ENCODE measurements at regions not wholly inside any gene's neighbourhood (a gene's known extent, or its start where the extent isn't known, plus 50 kb on each side); places are given as distances from the start of the nearest gene placed in this dataset.
"Not testable (repeated sequence)": the region's sequence is repeated elsewhere in the genome, so short reads cannot be mapped to it uniquely, and the experiment has no call there.

DNA sequence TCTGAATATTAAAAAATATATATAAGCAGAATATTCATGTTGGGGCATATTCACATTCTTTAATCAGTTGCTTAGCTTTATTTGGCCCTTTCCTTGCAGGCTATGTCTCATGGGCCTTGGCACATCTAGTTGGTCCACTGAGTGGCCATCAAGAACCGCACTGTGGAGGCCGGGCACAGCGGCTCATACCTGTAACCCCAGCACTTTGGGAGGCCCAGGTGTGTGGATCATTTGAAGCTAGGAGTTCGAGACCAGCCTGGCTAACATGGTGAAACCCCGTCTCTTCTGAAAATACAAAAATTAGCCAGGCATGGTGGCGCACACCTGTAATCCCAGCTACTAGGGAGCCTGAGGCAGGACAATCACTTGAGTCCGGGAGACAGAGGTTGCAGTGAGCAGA lies 127.6 kb upstream of the TANK start:
- no peak for FAIRE-seq

DNA sequence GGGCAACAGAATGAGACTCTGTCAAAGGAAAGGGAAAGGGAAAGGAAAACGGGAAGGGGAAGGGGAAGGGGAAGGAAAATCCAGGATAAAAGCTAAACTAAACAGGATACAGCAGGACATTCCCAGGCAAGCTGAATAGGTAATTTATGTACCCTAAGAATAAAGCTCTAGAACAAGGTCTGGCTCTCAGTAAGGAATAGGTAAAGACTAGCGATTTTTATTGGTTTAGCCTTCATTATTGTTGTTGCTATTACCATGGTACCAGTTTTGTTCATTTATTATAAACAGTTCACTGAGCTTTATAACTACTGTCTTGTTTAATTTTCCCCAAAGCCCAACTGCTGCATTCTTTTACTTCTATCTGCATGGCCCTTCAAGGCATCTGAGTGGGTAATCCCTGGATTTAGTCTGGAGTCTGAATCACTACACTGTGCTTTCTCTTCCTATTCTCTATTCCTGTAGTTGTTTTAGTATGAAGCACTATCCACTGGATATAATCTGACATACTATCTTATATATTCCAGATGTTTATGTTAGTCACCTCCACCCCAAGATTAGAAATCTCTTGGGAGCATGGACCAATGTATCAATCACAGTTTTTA lies 127.1 kb upstream of the TANK start:
- FAIRE-seq = no peak

DNA sequence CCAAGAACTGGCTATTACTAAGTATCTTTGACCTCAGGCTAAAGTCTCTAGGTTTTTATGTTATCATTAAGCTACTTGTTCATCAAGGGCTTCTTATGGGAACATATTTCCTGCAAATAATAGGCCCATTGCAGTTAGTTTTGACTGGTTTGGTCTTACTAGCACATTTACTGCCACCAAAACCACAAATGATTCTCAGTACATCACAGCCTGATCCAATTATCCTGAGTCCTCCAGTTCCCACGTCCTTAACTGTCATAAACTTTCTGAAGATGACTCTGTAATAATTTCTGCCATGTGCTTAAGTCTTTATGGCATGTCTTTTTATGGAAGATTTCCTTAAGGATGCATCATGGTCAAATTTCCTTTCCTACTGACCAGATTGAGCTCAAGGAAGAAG lies 123.3 kb upstream of the TANK start:
- no peak for FAIRE-seq

DNA sequence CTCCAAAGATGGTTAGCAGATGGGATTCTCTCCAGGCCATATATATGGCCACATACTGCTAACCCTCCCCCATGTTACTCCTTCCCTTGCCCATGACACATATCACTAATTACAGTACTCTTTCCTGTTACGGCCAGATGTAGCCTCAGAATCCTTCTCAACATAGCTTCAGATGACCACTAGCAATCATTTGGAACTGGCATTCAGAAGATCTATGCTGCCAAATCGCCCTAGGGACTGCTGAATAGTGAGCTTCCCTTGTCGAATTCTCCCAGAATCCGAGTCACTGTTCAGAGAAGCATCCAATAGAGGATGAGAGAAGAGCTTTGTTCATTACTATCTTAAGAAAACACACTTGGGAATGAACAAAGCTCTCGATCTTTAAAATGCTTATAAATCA lies 121.2 kb upstream of the TANK start:
- FAIRE-seq = no peak

DNA sequence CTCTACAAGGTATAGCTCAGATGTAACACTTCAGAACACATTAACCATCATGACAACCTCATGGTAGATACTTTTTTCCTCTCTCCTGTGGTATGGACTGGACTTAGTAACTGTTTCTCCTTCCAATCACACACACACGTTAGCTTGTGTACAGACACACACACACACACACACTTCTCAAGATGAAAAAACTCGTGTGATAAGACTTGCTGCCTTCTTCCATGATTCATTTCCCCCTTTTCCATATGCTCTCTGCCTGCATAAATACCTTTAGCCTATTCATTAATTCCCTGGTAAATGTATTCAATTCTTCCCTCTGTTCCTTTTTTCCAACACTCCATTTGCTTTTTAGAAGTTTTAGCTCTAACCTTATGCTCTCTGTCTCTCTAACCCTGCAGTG lies 118.9 kb upstream of the TANK start:
- no peak for FAIRE-seq

DNA sequence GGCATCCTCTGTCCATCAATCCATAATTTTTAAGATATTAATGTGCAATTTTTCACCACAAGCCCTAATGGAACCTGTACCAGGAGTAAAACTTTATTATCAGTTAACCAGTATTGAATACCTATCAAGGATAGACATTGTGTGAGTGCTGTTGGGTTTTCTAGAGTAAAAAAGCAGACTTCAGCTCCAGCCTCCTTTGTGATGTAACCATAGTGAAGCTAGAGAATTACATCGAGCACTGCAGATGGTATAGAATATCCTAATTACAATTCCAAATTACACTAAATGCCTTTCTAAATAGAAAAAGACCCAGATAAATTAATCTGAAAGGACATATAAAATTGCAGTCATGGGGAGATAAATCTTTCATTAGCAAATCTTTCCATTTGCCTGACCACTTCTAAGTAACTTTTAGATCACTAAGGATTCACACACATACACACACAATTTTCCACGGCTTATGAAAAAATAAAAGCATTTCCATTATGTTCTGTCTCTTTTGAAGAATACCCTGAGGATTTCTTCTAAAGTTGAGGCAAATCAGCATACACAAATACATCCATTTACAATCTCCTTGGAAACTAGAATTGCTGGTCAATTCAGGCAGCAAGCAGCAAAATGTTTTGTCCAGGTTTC lies 117.1 kb upstream of the TANK start:
- FAIRE-seq = no peak

DNA sequence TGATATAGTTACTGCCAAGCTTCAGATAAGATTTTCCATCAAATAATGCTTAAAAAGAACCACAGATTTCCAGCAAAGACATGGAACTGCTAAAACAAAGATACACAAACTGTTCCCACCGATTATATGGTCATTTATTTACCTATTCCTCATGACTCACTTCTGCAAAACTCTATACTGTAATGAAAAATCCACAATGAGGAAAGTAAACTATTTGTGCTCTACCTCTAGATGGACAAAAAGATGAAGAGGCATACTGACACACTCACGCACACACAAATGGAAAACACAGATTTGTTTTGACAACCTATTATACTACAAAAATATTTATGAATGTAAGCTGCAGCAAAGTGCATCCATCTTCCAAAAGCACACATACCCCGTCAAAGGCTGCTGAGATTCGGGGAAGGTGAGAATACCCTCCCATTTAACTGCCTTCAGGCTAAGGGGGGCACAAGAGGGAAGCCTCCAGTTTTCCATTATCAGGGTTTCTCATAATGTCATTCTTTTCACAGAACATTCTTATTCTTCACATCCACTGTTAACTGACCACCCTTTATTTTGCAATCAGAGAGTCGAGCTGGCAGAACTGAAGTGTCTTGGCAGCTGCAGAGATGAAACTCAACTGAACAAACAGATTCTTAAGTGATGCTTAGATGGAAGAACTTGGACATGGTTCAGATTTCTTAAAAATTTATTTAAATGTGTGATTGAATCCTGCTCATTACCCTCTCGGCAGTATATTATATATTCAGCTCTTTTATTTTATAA lies 115.9 kb upstream of the TANK start:
- FAIRE-seq = no peak

DNA sequence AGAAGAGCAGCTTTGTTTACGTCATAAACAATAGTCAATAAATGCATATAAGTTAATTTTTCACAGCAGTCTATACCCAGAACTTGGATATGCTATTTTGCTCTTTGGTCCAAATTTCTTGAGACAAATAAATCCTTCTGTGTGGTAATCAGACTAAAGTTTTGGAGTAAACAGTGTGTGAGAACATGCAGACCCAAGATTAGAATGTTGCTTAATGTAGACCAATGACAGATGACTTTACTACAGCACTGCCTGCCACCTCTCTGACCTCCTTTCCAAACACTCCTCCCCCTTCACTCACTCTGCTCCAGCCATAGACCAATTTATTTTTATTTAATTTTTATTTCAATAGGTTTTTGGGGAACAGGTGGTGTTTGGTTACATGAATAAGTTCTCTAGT lies 115.3 kb upstream of the TANK start:
- FAIRE-seq = no peak

DNA sequence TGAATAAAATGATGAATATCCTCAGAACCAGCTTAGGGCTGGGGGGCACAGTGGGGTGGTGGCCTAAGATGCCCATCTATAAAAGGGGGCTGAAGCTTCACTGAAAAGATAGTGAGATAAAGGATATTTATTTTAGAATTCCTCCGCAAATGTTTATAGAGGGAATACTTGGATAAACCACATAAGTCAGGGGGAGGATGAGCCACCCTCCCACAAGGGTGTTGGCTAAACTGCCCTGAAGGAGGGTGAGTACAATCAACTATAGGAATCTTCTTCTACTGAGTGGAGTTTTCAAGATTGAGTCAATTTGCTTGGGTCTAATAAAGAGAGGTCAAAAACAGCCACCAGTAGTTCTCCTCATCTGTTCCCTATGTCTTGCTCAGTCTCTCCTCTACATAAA lies 114.5 kb upstream of the TANK start:
- no peak for FAIRE-seq

DNA sequence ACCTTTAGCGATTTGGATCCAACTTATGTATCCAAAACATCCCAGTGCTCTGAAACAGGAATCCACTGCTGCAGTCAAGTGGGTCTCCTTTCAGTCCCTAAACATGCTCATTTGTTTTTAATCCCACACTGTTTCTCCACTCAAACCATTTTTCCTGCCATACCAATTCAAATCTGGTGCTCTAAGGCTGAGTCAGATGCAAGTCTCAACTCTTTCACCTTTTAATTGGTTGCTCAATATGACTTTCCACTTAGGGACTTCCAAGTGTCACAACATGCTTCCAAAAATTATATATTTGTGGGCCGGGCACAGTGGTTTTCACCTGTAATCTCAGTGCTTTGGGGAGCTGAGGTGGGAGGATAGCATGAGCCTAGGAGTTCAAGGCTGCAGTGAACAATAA lies 113.4 kb upstream of the TANK start:
- no peak for FAIRE-seq

DNA sequence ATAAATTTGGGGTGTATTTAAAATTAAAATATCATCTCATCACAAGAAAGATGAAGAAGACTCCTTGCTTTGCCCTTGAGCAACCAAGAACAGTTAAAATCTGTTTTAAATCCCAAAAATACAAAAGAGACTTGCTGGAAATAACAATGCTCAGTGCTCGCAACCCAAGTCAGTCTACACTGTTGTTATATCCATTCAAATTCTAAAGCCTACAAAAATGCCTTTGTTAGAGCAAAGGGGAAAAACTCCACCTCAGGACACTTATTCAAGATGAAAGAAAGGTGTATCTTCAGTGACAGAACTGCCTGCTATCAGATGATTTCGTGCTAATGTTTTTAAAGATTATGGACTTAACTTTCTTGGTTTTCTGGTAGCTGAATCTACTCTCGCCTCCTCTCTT lies 111.9 kb upstream of the TANK start:
- no peak for FAIRE-seq

DNA sequence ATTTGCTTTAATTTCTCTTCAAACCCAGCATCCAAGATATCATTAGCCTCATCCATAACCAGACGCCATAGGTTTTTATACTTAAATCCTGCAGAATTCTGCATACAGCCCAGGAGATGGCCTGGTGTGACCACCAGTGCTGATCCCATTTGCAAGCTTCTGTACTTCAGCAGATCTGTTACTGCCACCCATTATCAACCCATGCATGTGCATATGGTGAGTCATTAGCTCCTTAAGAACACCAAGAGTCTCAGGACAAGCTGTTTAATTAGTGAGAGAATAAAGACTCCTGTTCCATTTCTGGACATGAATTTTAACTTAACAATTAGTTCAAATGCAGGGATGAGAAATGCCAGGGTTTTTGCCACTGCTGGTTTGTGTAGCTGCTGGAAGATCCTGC lies 110.7 kb upstream of the TANK start:
- no peak for FAIRE-seq

DNA sequence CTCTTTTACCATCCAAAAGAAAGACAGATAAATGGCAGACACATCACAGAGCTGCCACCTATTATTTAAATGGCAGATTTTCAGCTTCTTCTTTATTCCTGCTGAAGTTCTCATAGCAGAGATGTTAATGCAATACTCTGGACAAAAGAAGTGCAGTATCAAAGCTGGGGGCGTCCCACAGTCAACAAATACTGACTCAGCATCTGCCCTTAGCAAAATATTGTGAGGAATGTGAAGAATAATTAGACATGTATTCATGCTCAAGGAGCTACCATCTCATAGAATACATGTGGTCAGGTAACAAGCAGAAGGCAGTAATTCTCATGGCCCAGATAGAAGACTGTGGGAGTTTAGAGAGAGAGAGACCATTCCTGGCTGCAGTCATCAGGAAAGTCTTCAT lies 108.0 kb upstream of the TANK start:
- FAIRE-seq = no peak

DNA sequence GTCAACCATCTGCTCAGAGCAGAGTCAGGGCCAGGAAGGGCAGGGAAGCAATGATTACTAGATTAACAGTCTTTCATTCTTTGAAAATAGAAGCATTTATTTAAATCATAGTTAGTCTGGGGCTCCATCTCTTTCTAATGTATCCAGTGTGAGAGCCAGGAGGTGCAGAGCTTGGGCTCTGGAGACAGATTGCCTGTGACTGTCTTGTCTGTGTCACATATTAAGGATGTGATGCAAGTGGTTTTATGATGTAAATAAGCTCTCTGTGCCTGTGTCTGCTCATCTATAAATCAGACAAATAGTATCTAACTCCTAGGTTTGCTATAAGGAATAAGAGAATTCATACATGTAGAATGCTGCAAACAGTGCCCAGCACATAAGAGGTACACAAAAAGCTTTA lies 104.9 kb upstream of the TANK start:
- FAIRE-seq = no peak

DNA sequence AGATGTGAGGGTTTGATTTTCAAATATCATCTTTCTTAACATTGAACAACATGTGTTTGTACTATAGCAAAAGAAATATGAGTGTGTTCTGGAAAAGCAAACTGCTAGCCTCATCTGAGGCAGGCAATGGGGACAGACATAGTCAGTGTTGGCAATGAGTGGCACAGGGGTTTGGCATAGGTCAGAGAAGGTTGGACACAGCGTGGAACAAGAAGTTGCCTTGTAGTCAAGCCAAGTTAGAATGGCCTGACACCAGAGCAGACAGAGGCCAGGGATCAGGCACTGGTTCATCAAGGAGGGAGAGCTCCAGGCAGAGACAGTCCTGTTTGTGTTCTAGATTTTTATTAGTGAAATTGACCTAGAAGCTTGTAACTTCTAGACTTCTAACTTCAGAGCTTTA lies 100.8 kb upstream of the TANK start:
- no peak for FAIRE-seq

DNA sequence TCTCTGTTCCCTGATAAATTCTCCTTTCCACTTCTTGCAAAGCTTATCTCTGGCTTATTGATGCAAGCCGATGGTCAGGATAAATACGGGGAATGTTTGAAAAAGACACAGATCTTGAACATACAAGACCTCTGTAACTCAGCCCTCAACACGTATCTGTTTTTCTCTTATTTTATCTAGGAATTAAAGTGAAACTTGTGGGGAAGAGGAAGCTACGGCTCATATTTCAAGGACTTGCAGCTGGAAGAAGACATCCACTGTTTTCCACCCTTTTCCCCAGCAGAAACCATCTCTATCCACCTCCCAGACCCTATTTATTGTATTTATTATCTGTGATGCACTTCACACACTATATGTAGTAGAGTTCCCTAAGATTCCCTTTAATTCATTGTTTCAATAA lies 98.4 kb upstream of the TANK start:
- no peak for FAIRE-seq

DNA sequence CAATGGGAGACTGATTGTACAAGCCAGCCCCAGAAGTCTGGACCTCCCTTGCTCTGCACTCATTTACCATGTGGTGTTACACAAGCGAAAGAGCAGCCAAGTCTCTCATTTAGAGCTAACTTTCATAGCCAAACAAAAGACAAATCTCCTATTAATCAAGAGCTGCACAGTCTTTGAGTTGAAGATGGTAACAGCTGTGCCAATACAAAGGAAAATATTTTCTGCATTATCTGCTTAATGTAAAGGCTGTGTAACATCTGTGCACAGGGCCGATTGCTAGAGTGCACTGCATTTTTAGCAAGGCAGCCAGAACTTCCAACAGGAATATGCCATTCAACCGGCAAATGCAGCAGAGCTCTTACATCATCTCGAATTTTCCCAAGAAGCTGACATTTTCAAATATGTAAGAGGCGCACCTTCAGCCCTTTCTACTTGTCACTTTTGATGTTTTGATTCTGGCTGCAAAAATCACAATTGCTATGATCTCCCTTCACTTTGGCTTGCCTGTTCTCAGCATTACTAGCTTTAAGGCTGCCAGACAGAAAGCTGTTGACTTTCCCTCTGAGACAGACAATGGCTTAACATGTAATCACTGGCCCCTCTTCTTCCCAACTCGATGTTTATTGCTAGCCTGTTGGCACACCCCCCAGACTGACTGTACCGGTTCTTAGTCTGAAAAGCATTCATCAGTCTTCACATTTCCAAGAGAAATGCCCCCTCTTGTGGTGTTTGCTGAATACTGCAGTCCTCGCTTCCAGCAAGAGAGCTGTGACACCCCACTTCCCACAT lies 96.9 kb upstream of the TANK start:
- peak; percentile 26 for FAIRE-seq

DNA sequence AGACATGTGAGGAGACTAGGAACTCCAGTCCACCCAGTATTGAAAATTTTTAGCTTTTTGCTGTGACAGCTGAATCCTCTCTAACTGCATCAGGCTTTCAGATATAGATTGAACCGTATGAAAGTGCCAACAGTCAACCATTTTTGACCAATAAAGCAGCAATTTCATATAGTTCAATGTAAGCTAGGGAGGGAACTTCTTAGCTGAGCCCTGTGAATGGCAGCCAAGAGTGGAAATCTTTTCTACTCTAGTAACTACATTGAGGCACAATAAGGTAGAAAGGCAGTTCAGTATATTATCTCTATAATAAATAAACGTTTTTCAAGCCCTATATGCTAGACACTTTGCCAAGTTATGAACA lies 96.3 kb upstream of the TANK start:
- FAIRE-seq = no peak

DNA sequence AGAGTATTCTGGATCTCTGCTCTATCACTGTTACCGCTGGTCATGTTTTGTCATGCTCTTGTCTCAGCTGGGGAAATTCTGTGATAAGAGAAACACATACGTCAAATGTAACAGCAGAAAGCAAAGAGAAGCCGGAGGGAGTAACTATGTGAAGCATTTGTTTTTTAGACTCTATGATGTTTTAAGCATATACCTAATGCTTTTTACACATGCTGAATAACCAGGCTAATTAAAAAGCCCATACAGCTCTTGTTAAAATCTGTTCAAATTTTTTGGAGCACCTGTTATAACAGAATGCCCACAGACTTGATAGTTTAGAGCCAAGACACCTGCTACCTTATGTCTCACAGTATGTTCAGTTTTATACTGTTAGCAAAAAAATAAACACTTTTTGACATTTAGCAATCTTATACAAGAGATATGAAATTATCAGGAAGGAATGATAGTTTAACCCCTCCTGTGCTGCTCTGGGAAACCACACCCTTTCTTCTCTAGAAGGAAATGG lies 92.3 kb upstream of the TANK start:
- no peak for FAIRE-seq

DNA sequence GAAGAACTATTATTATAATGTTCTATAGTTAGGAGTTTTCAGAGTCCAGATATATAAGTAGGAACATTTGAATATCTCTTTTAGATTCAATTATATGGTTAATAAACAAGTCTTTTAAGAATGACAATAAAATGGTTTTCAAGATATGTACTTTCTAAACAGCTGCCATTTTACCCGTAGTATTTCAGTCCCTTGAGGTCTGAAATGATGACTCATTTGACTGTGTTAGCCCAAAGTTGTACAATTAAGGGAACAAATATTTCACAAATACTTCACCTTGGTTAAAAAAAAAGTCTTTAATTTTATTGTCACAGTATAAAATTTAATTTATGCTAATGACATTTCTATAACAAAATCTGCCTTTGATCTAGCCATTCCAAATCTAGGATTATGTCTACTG lies 91.6 kb upstream of the TANK start:
- no peak for FAIRE-seq

DNA sequence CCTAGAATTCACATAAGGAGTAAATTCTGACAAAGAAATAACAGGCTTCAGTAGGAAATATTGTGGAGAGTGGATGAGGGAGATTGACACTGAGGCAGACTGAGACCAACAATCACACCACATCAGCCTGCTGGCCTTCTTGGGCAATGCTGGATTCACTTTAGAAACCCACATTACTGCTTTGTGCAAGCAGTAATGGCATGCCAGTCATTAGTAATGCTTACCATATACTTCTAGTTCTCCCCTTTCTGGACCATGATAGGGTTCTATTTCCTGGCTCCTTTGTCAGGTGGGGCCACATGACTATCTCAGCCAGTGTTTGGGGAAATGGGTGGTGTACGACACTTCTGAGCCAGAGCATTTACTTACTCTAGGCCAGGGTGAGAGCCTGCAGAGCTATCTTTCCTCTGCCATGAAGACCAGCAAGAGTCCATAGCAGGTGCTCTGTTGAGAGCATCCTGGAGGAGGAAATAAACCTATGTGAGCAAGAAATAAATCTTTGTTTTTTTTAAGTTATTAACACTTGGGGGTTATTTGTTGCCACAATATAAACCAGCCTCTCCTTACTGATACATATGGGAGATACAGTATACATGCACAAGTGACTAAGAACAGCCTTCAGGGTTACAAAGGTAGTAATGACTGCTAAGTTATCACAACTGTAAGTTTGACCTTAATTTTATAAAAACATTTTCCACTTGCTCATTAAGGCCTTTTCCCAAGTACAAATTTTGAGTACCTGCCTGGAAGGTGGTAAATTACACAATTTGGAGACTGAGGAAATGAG lies 89.3 kb upstream of the TANK start:
- FAIRE-seq = no peak

DNA sequence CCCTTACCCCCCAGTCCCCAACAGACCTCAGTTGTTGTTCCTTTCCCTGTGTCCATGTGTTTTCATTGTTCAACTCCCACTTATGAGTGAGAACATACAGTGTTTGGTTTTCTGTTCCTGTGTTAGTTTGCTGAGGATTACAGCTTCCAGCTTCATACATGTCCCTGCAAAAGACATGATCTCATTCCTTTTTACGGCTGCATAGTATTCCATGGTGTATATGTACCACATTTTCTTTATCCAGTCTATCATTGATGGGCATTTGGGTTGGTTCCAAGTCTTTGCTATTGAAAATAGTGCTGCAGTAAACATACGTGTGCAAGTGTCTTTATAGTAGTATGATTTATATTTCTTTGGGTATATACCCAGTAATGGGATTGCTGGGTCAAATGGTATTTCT lies 87.8 kb upstream of the TANK start:
- FAIRE-seq = not testable (repeated sequence)

DNA sequence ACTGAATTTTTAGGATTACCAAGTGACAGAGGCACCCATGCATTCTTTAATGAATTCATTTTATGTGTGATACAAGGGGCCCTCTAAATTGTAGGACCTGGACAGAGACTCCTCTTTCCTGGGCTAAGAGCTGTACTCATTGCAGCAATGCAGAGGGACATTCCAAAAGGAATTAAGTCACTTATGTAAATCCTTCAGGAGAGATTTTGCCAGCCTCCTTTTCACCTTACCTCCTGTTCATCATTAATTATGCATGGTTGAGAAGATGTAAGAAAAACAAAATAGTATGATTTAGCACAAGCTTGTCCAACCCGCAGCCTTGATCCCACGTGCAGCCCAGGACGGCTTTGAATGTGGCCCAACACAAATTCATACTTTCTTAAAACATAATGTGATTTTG lies 84.5 kb upstream of the TANK start:
- no peak for FAIRE-seq
